Activated naive CD4-positive, alpha-beta T cell treated with anti-CD3 and anti-CD28 coated beads, Interleukin-2, amount 10 ng/mL, durations not matched to agents 7 days and 5 days (primary cell): ENCODE measurements at regions not wholly inside any gene's neighbourhood (a gene's known extent, or its start where the extent isn't known, plus 50 kb on each side); places are given as distances from the start of the nearest gene placed in this dataset.

Experiments used
- CTCF ChIA-PET: fragments of 350-600 bp; sonication (Branson Sonifier 250); formaldehyde crosslinking; loops from one replicate; lab custom pipeline; 2021; ENCODE audit warnings: antibody characterized with exemption; lab: Charles Lee
- DNase-seq: peaks from one replicate; pipeline ENCODE4 v3.0.0-alpha.2; 2020
- H3K27ac Mint-ChIP-seq: one replicate; pipeline ENCODE4 v1.8.0; 2021; ENCODE audit warnings: mild to moderate bottlenecking, moderate library complexity, mixed read lengths
- H3K27me3 Mint-ChIP-seq: one replicate; pipeline ENCODE4 v1.8.0; 2021; ENCODE audit warnings: mild to moderate bottlenecking, mixed read lengths
- H3K36me3 Mint-ChIP-seq: one replicate; pipeline ENCODE4 v1.8.0; 2021; ENCODE audit warnings: mixed read lengths
- H3K4me1 Mint-ChIP-seq: one replicate; pipeline ENCODE4 v1.8.0; 2021; ENCODE audit warnings: mixed read lengths
- H3K4me3 Mint-ChIP-seq: one replicate; pipeline ENCODE4 v1.8.0; 2021; ENCODE audit warnings: mild to moderate bottlenecking, moderate library complexity, mixed read lengths
- H3K9me3 Mint-ChIP-seq: one replicate; pipeline ENCODE4 v1.8.0; 2021; ENCODE audit warnings: mixed read lengths

GRCh38 chr3:193787496-193787870 lies 194.5 kb downstream of the OPA1 start:
- H3K27me3 Mint-ChIP-seq = peaks cover 76% of the 10 kb centered on the region

GRCh38 chr3:193788189-193788991 lies 195.4 kb downstream of the OPA1 start:
- CTCF ChIA-PET = interaction anchor here (1.1 to 1.7 kb wide), 4 partner anchors 9 to 528 kb away, joined by 4 to 12 read pairs (median 4); no protein-coding TSS in a partner anchor
- Mint-ChIP-seq H3K4me1 (peaks cover 6% of the 10 kb centered on the region), H3K4me3 (no peak overlapping the region), H3K36me3 (no peaks in the 10 kb centered on the region), H3K27ac (no peak overlapping the region), H3K9me3 (no peaks in the 10 kb centered on the region), H3K27me3 (peaks cover 70% of the 10 kb centered on the region)
- peak; percentile 35 for DNase-seq

More at GRCh38 chr3:193787496-193787870, 194.5 kb downstream of the OPA1 start:
- CTCF ChIA-PET = interaction anchor here (1.2 to 1.7 kb wide), 3 partner anchors 11 to 529 kb away, joined by 4 to 12 read pairs (median 5); no protein-coding TSS in a partner anchor
- no peak overlapping the region for H3K27ac Mint-ChIP-seq
- H3K36me3 Mint-ChIP-seq = no peaks in the 10 kb centered on the region
- no peak for DNase-seq
- H3K9me3 Mint-ChIP-seq = no peaks in the 10 kb centered on the region
- peaks cover 6% of the 10 kb centered on the region for H3K4me1 Mint-ChIP-seq
- H3K4me3 Mint-ChIP-seq = no peak overlapping the region

- Mint-ChIP-seq H3K4me3 (no peak overlapping the region), H3K36me3 (no peaks in the 10 kb centered on the region), H3K27ac (no peak overlapping the region), H3K9me3 (no peaks in the 10 kb centered on the region), H3K27me3 (peaks cover 65% of the 10 kb centered on the region), H3K4me1 (peaks cover 6% of the 10 kb centered on the region)
- CTCF ChIA-PET = interaction anchor here (1.5 kb wide), 1 partner anchor 9 kb away, joined by 4 read pairs; no protein-coding TSS in a partner anchor
- no peak for DNase-seq
These were observed 196.4 kb downstream of the OPA1 start for GRCh38 chr3:193789455-193789854.

GRCh38 chr3:193790086-193790990 lies 197.3 kb downstream of the OPA1 start:
- Mint-ChIP-seq H3K4me1 (peaks cover 6% of the 10 kb centered on the region), H3K27me3 (peaks cover 66% of the 10 kb centered on the region), H3K36me3 (no peaks in the 10 kb centered on the region), H3K27ac (no peak overlapping the region), H3K4me3 (no peak overlapping the region), H3K9me3 (no peaks in the 10 kb centered on the region)
- CTCF ChIA-PET = interaction anchor here (1.5 kb wide), 1 partner anchor 9 kb away, joined by 4 read pairs; no protein-coding TSS in a partner anchor
- no peak for DNase-seq

GRCh38 chr3:193791041-193792032 lies 198.3 kb downstream of the OPA1 start:
- H3K36me3 Mint-ChIP-seq = no peaks in the 10 kb centered on the region
- DNase-seq = no peak
- no peak overlapping the region for H3K27ac Mint-ChIP-seq
- CTCF ChIA-PET = interaction anchor here (0.8 to 1.5 kb wide), 3 partner anchors 10 to 215 kb away, joined by 3 to 4 read pairs (median 4); no protein-coding TSS in a partner anchor
- peaks cover 6% of the 10 kb centered on the region for H3K4me1 Mint-ChIP-seq
- no peak overlapping the region for H3K4me3 Mint-ChIP-seq
- H3K27me3 Mint-ChIP-seq = peaks cover 64% of the 10 kb centered on the region
- no peaks in the 10 kb centered on the region for H3K9me3 Mint-ChIP-seq

- CTCF ChIA-PET = interaction anchor here (1.1 to 1.4 kb wide), 2 partner anchors 12 to 551 kb away, joined by 4 read pairs; no protein-coding TSS in a partner anchor
- Mint-ChIP-seq H3K27me3 (peaks cover 55% of the 10 kb centered on the region), H3K4me1 (peaks cover 5% of the 10 kb centered on the region), H3K4me3 (no peak overlapping the region), H3K9me3 (no peaks in the 10 kb centered on the region), H3K36me3 (no peaks in the 10 kb centered on the region), H3K27ac (no peak overlapping the region)
- no peak for DNase-seq
These were observed 200.1 kb downstream of the OPA1 start for GRCh38 chr3:193793123-193793522.

GRCh38 chr3:193794002-193794881 lies 201.2 kb downstream of the OPA1 start:
- CTCF ChIA-PET = no interaction called here
- H3K27me3 Mint-ChIP-seq = peaks cover 50% of the 10 kb centered on the region

GRCh38 chr3:193795062-193795690 lies 202.2 kb downstream of the OPA1 start:
- no peak for DNase-seq
- Mint-ChIP-seq H3K4me3 (no peak overlapping the region), H3K27ac (no peak overlapping the region), H3K27me3 (peaks cover 55% of the 10 kb centered on the region), H3K4me1 (peaks cover 4% of the 10 kb centered on the region), H3K9me3 (no peaks in the 10 kb centered on the region), H3K36me3 (no peaks in the 10 kb centered on the region)
- CTCF ChIA-PET = no interaction called here

More at GRCh38 chr3:193794002-193794881, 201.2 kb downstream of the OPA1 start:
- Mint-ChIP-seq H3K36me3 (no peaks in the 10 kb centered on the region), H3K27ac (no peak overlapping the region), H3K4me1 (peaks cover 4% of the 10 kb centered on the region), H3K9me3 (no peaks in the 10 kb centered on the region), H3K4me3 (no peak overlapping the region)
- no peak for DNase-seq

GRCh38 chr3:193796089-193796488 lies 203.1 kb downstream of the OPA1 start:
- H3K27me3 Mint-ChIP-seq = peaks cover 45% of the 10 kb centered on the region
- H3K27ac Mint-ChIP-seq = no peak overlapping the region
- H3K4me1 Mint-ChIP-seq = peaks cover 4% of the 10 kb centered on the region
- DNase-seq = no peak
- no peaks in the 10 kb centered on the region for H3K36me3 Mint-ChIP-seq
- H3K4me3 Mint-ChIP-seq = no peak overlapping the region
- CTCF ChIA-PET = no interaction called here
- no peaks in the 10 kb centered on the region for H3K9me3 Mint-ChIP-seq

GRCh38 chr3:193797566-193797965 lies 204.6 kb downstream of the OPA1 start:
- no peaks in the 10 kb centered on the region for H3K36me3 Mint-ChIP-seq
- no peak overlapping the region for H3K4me3 Mint-ChIP-seq
- no peaks in the 10 kb centered on the region for H3K4me1 Mint-ChIP-seq
- CTCF ChIA-PET = no interaction called here
- H3K9me3 Mint-ChIP-seq = no peaks in the 10 kb centered on the region
- no peak overlapping the region for H3K27ac Mint-ChIP-seq
- DNase-seq = no peak
- H3K27me3 Mint-ChIP-seq = peaks cover 40% of the 10 kb centered on the region

GRCh38 chr3:193798051-193798450 lies 205.0 kb downstream of the OPA1 start:
- Mint-ChIP-seq H3K4me1 (no peaks in the 10 kb centered on the region), H3K27me3 (peaks cover 38% of the 10 kb centered on the region), H3K4me3 (no peak overlapping the region), H3K9me3 (no peaks in the 10 kb centered on the region), H3K27ac (no peak overlapping the region), H3K36me3 (no peaks in the 10 kb centered on the region)
- DNase-seq = no peak
- CTCF ChIA-PET = no interaction called here
